HG02981 (cell line): ENCODE measurements at regions not wholly inside any gene's neighbourhood (a gene's known extent, or its start where the extent isn't known, plus 50 kb on each side); places are given as distances from the start of the nearest gene placed in this dataset.
"Not testable (repeated sequence)": the region's sequence is repeated elsewhere in the genome, so short reads cannot be mapped to it uniquely, and the experiment has no call there.

Source experiments
- ATAC-seq: cut with Tn5 transposase; IDR thresholded peaks from one replicate; pipeline ENCODE4 v1.9.1; 2021; ENCODE audit warnings: mild to moderate bottlenecking, moderate library complexity; ENCODE audit not compliant: unreplicated experiment

- no peak for ATAC-seq
Measured at GRCh38 chr6:69489970-69490369, 306.8 kb downstream of the LMBRD1 start.

- no peak for ATAC-seq
Measured at GRCh38 chr6:69487688-69488087, 309.1 kb downstream of the LMBRD1 start.

GRCh38 chr6:69466979-69467570 lies 329.7 kb downstream of the LMBRD1 start:
- ATAC-seq: no peak

GRCh38 chr6:69465866-69466265 lies 330.9 kb downstream of the LMBRD1 start:
- no peak for ATAC-seq

- no peak for ATAC-seq
Measured at GRCh38 chr6:69456086-69456485, 340.7 kb downstream of the LMBRD1 start.

GRCh38 chr6:69454619-69455018 lies 342.2 kb downstream of the LMBRD1 start:
- not testable (repeated sequence) for ATAC-seq

GRCh38 chr6:69450493-69450892 lies 346.3 kb downstream of the LMBRD1 start:
- not testable (repeated sequence) for ATAC-seq

- ATAC-seq: no peak
Measured at GRCh38 chr6:69449887-69450286, 346.9 kb downstream of the LMBRD1 start.
